ENCODE measurements at regions not wholly inside any gene's neighbourhood (a gene's known extent, or its start where the extent isn't known, plus 50 kb on each side); places are given as distances from the start of the nearest gene placed in this dataset.
"Not testable (repeated sequence)": the region's sequence is repeated elsewhere in the genome, so short reads cannot be mapped to it uniquely, and the experiment has no call there.

GRCh38 chr5:160497878-160498277 is 76.2 kb downstream of the PTTG1 start:
- no peak for DNase-seq (ENCODE audit: low read depth in 1 of 2, low spot score in 1 of 2)
- no peak for TF ChIP-seq JUND (IDR thresholded peaks at IDR 0.05; ENCODE audit: low read depth)
- in situ Hi-C loops (cut with HindIII; ENCODE audit: low pct_unique_long_range_greater_than_20kb, low sequenced_read_pairs) = no loop called here

GRCh38 chr5:160498441-160499043 is 76.9 kb downstream of the PTTG1 start:
- in situ Hi-C loops (cut with HindIII; ENCODE audit: low pct_unique_long_range_greater_than_20kb, low sequenced_read_pairs); DNase-seq (ENCODE audit: low read depth in 1 of 2, low spot score in 1 of 2): not testable (repeated sequence)

- TF ChIP-seq JUND (IDR thresholded peaks at IDR 0.05; ENCODE audit: low read depth) = no peak
- in situ Hi-C loops (cut with HindIII; ENCODE audit: low pct_unique_long_range_greater_than_20kb, low sequenced_read_pairs) = no loop called here
- no peak for DNase-seq (ENCODE audit: low read depth in 1 of 2, low spot score in 1 of 2)
Observed at GRCh38 chr5:160500786-160501779, 79.4 kb downstream of the PTTG1 start.

- in situ Hi-C loops (cut with HindIII; ENCODE audit: low pct_unique_long_range_greater_than_20kb, low sequenced_read_pairs) = no loop called here
- TF ChIP-seq JUND (IDR thresholded peaks at IDR 0.05; ENCODE audit: low read depth) = no peak
- no peak for DNase-seq (ENCODE audit: low read depth in 1 of 2, low spot score in 1 of 2)
Observed at GRCh38 chr5:160504906-160505305, 83.3 kb downstream of the PTTG1 start.

GRCh38 chr5:160506006-160507004 is 84.7 kb downstream of the PTTG1 start:
- in situ Hi-C loops (cut with HindIII; ENCODE audit: low pct_unique_long_range_greater_than_20kb, low sequenced_read_pairs) = no loop called here
- no peak for TF ChIP-seq JUND (IDR thresholded peaks at IDR 0.05; ENCODE audit: low read depth)
- no peak for DNase-seq (ENCODE audit: low read depth in 1 of 2, low spot score in 1 of 2)

GRCh38 chr5:160507221-160507721 is 85.6 kb downstream of the PTTG1 start:
- DNase-seq (ENCODE audit: low read depth in 1 of 2, low spot score in 1 of 2) = peak in 1 of 2 experiments; percentile 27
- no peak for TF ChIP-seq JUND (IDR thresholded peaks at IDR 0.05; ENCODE audit: low read depth)
- in situ Hi-C loops (cut with HindIII; ENCODE audit: low pct_unique_long_range_greater_than_20kb, low sequenced_read_pairs) = no loop called here

- in situ Hi-C loops (cut with HindIII; ENCODE audit: low pct_unique_long_range_greater_than_20kb, low sequenced_read_pairs) = no loop called here
- DNase-seq (ENCODE audit: low read depth in 1 of 2, low spot score in 1 of 2) = peak; percentile 72 to 85
- TF ChIP-seq JUND (IDR thresholded peaks at IDR 0.05; ENCODE audit: low read depth) = no peak
Observed at GRCh38 chr5:160508780-160509361, 87.2 kb downstream of the PTTG1 start.

- TF ChIP-seq JUND (IDR thresholded peaks at IDR 0.05; ENCODE audit: low read depth) = no peak
- in situ Hi-C loops (cut with HindIII; ENCODE audit: low pct_unique_long_range_greater_than_20kb, low sequenced_read_pairs) = no loop called here
- DNase-seq (ENCODE audit: low read depth in 1 of 2, low spot score in 1 of 2) = no peak
Observed at GRCh38 chr5:160511280-160511929, 89.8 kb downstream of the PTTG1 start.

All from T47D (cell line).